GM18858 (cell line): ENCODE measurements at regions not wholly inside any gene's neighbourhood (a gene's known extent, or its start where the extent isn't known, plus 50 kb on each side); places are given as distances from the start of the nearest gene placed in this dataset.
A peak's percentile ranks its signal among the peaks of the same experiment; 100 is the strongest.

Experiments used
- ATAC-seq: cut with Tn5 transposase; IDR thresholded peaks from one replicate; pipeline ENCODE4 v1.9.1; 2021; ENCODE audit not compliant: unreplicated experiment

DNA sequence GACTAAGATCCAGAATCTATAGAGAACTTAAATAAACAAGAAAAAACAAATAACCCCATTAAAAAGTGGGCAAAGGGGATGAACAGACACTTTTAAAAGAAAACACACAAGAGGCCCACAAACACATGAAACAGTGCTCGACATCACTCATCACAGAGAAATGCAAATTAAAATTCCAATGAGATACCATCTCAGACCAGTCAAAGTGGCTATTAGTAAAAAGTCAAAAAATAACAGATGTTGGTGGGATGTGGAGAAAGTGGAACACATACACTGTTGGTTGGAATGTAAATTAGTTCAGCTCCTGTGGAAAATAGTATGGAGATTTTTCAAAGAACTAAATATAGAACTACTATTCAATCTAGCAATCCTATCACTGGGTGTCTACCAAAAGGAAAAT is 143.1 kb downstream of the IFI44 start:
- no peak for ATAC-seq

- peak; percentile 77 for ATAC-seq
These were observed 147.6 kb downstream of the IFI44 start for GRCh38 chr1:78797108-78797781.

GRCh38 chr1:78799926-78800325 is 150.3 kb downstream of the IFI44 start:
- no peak for ATAC-seq

DNA sequence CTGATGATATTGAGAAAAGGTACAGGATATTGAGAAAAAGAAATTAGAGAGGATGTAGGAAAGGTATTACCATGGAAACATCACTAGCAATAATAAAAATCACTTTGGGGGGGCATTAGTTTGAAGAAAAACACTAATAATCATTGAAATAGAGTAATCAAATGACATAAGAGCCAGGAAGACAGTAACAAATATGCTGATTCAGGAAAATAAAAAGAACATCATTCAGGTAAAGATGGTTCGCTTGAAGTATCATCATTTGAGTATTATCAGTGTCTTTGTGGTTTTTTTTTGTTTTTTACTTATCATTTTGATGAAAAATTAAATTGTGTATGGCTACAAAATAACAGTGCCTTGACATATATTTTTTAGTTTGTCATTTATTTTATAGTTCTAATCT is 164.5 kb downstream of the IFI44 start:
- no peak for ATAC-seq

GRCh38 chr1:78825561-78825960 is 175.9 kb downstream of the IFI44 start:
- no peak for ATAC-seq

GRCh38 chr1:78829644-78830043 is 176.9 kb downstream of the ADGRL4 start:
- ATAC-seq, result no peak

- ATAC-seq, result no peak
These were observed 176.2 kb downstream of the ADGRL4 start for GRCh38 chr1:78830321-78830720.

- no peak for ATAC-seq
These were observed 174.7 kb downstream of the ADGRL4 start for GRCh38 chr1:78831731-78832360.

- ATAC-seq, result no peak
These were observed 173.0 kb downstream of the ADGRL4 start for GRCh38 chr1:78833491-78833890.

DNA sequence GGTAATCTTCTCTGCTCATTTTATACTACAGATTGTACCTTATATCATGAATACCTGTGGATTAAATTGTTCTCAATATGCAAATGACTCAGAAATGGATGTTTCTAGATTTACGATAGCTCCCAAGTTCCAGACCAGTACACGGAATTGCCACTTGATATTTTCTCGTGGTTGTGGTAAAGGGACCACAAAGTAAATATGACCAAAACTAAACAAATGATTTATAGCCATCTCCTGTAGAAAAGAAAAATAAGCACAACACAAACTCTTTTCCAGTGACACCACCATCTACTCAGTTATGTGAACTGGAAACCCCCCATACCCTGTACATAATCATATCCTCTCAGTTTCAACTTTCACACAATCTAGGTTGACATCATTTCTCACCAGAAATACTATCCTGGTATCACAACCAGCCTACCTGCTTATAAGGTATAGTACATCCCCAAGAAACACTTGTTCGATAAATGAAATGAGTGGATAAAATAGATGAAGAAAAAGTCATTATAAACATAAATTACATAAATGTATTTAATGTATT is 172.3 kb downstream of the ADGRL4 start:
- peak; percentile 63 for ATAC-seq

- no peak for ATAC-seq
These were observed 169.8 kb downstream of the ADGRL4 start for GRCh38 chr1:78836726-78837125.

- ATAC-seq, result peak; percentile 55
These were observed 166.7 kb downstream of the ADGRL4 start for GRCh38 chr1:78839704-78840277.
